Stimulated activated CD8-positive, alpha-beta memory T cell treated with anti-CD3 and anti-CD28 coated beads, Interleukin-15, amount 100 ng/mL, for 24 hours (primary cell): ENCODE measurements at regions not wholly inside any gene's neighbourhood (a gene's known extent, or its start where the extent isn't known, plus 50 kb on each side); places are given as distances from the start of the nearest gene placed in this dataset.
"Not testable (repeated sequence)": the region's sequence is repeated elsewhere in the genome, so short reads cannot be mapped to it uniquely, and the experiment has no call there.

Source experiments
- DNase-seq: peaks from one replicate; pipeline ENCODE4 v3.0.0-alpha.2; 2020; ENCODE audit warnings: low read depth

DNA sequence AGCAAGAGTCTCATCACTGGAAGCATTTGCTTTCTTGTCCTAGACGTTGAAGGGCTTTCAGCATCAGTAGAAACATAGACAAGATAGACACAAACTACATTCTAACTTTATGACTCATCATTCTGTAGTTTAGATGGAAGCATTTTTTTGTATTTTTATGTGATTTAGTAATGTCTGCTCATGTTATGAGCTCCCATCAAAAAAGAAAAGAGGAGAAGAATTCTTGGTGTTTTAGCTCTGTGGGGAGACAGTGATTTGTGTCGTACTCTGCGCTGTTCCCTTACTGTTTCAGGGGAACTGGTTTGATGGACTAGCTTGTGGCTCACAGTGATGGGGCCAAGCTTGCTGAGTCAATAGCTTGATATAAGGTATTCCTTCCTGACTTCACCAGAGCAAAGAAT, 159.2 kb upstream of the WWC1 start:
- no peak for DNase-seq

DNA sequence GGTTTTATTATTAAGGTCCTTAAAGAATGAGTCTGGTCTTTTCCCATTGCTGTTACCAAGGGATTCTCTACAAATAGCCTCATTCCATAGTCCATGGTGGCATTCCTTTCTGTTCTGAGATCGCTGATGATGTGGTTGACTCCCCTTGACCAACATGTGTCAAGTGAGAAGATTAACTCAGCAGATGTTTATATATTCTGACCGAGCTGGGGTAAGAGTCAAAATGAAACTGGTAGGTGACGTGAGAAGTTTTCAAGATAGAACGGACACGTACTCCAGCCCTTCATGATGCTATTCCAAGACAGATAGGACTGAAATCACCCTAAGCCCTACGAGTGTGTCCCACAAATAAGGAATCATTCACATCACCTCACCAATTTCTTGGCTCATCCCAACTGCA, 155.5 kb upstream of the WWC1 start:
- no peak for DNase-seq

DNA sequence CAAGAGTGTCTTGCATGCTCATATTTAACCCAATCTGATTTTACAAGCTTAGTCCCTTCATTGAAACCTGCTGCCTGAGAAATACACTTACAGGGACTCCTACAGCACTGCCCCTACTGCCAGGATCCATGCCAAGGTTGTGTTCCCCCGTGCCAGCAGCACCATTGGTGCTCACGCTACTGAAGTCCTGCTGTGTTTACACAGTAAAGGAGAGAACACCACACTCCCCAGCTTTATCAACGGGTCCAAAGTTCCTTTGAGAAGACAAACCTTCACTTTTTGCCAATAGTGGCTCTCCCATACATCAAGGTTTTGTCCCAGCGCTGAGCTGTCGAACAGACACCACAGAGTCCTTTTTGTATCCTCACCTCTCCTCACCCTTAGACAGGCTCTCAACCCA, 155.1 kb upstream of the WWC1 start:
- no peak for DNase-seq

DNA sequence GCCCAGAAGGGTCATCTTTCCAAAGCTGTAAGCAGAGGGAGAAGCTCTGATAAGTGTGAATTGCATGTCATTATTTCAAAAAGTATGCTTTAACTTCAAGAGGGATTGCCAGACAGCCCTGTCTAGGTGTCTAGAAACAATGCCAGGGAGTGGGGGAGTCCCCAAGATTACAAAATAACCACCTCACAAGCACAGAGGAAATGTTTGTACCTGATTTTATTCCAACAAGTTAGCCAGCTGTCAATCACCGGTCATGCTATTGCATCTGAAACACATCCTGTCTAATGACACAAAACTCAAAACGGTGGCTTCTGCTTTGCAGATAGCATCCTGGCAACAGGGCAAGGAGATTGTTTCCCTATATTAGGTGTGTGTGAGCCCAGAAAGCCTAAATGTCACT, 154.2 kb upstream of the WWC1 start:
- no peak for DNase-seq

DNA sequence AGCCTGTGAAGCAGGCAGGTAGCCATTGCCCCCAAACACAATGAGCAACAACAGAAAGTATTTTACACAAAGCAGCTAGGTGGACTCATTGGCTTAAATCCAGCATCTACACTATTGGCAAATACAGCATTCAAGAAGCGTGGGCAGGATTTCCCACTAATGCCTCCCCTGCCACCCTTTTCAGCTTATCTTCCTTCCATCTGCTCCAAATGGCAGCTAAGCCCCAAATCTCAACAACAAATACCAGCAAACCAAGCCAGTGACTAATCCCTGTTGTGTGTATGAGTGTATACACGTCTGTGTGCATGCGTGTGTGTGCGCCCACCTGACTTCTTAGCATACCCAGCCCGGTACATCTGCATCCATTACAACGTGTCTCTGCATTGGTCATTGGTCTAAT, 151.2 kb upstream of the WWC1 start:
- DNase-seq = no peak

DNA sequence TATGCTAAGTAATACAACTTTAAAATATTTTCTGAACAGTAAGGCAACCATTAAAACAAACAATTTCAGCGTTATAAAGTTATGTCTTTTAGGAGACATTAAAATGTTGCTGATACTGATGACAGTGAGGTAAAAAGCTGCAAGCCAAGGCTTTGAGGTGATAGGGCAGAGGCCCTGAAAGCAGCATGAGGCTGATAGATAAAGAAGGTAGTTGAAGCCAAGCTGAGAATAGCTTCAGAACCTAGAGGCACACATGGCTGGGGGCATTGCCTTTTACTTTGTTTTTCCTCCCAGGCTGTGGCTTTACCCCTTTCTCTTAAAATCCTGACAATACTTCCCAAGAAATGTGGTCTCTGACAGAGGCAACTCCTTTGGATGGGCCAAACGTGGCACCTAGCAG, 149.0 kb upstream of the WWC1 start:
- no peak for DNase-seq

- not testable (repeated sequence) for DNase-seq
These were observed 147.9 kb upstream of the WWC1 start for GRCh38 chr5:168143521-168143920.

- DNase-seq = no peak
These were observed 144.3 kb upstream of the WWC1 start for GRCh38 chr5:168147106-168147505.

GRCh38 chr5:168147568-168148360, 143.7 kb upstream of the WWC1 start:
- no peak for DNase-seq

GRCh38 chr5:168151041-168151440, 140.4 kb upstream of the WWC1 start:
- DNase-seq = no peak

DNA sequence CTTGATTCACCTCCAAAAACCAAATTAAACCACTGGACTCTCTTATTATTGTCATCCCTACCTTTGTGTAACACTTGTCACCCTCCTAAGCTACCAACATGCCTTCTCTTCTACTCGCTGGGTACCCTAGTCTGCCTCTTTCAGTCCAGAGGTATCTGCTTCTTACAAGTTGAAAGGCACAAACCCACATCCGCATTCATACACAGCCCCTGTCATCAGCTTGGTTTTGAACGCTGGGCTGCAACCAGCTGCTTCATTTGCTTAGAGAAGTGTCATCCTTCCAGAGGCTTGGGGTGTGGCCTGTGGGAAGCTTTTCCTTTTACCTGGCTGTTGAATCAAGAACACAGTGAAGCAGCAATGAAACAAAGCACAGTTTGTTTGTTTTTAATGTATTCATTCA, 138.8 kb upstream of the WWC1 start:
- no peak for DNase-seq

DNA sequence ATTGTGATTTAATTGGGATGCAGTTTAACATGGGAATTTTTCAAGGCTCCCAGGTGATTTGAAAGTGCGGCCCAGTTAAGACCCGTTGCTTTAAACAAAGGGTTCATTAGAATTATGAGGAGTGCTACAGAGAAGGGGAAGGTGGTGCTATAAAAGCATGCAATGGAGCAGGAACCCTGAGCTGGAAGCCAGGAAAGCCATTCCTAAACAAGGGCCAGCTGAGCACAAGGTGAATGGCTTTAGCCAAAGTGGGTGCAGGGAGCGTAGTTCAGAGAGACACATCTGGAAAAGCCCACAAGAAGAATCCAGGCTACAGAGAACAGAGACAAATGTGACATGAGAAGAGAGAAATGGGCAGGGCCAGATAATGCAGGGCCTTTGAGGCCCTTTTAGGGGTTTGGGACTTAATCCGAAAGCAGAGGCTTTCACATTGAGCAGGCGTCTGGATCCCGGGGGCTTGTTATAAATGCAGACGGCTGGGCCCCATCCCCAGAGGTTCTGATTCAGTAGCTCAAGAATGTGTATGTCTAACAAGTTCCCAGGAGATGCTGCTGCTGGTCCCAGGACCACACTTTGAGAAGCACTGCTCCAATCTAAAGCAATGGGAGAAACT, 138.1 kb upstream of the WWC1 start:
- no peak for DNase-seq

GRCh38 chr5:168153876-168154270, 137.6 kb upstream of the WWC1 start:
- DNase-seq = no peak

GRCh38 chr5:168155585-168155984, 135.9 kb upstream of the WWC1 start:
- DNase-seq = no peak

- no peak for DNase-seq
These were observed 135.3 kb upstream of the WWC1 start for GRCh38 chr5:168156170-168156569.

DNA sequence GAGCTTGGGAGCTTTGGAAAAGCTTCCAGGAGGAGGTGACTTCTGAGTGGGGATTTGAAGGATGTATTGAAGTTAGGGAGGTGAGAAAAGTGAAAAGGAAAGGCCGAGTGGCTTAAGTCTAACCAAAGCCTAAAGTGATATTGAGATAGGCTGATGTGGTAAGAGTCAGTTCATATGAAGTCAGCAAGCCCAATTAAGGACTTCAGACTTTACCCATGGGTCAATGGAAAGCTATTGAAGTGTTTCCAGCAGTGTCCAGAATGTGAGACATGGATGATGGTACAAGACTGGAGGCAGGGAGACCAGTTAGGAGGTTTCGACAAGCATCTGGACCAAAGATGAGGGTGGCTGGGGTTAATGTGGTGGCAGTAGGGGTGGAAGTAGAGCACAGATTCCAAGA, 134.3 kb upstream of the WWC1 start:
- no peak for DNase-seq

GRCh38 chr5:168159425-168159824, 132.0 kb upstream of the WWC1 start:
- no peak for DNase-seq

- no peak for DNase-seq
These were observed 129.0 kb upstream of the WWC1 start for GRCh38 chr5:168162464-168162863.

DNA sequence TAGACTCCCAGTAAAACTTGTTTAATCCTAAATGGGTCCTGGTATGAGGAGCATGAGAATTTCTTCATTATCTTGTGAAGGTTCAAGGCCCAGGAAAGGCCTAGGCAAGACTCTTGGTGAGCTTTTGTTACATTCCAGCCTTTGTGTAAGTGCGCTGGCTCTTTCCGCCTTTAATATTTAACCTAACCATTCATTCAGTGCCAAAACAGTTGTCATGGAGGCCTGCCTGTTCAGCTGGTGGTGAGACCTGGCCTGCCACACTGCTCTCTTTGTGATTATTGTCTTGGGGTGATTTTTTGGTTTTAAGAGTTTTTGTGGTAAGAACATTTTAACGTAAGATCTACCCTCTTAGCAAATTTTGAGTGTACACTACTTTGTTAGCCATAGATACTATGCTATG, 127.5 kb upstream of the WWC1 start:
- DNase-seq = no peak

DNA sequence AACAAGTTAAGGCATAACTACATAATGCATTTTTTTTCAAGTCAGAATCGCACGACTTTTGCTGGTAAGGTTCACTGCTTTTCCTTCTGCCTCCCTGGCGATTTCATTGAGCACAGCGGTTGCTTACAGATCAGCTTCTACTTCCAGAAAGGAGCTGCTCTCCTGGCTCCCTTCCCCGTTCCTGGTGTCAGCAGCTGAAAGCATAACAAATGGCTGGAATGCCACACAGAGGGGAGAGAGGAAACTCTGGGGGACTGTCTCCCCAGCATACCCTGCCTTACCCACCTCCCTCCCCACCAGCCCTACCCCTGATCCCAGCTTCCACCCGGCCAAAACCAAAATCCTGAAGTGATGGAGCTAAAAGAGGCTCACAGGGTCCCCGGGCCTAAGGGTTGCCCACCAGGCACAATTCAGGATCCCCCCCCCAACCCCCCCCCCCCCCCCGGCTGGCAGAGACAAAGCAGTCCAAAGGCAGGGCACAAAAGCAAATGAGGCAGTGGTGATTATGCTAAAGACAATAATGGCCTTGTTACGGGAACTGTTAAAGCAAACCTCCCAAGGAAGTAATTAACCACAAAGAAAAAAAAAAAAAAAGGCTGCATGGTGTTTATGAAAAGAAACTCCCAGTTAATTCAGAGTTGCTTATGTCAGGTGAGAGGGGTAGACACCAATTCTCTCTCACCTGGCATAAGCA, 126.1 kb upstream of the WWC1 start:
- no peak for DNase-seq

DNA sequence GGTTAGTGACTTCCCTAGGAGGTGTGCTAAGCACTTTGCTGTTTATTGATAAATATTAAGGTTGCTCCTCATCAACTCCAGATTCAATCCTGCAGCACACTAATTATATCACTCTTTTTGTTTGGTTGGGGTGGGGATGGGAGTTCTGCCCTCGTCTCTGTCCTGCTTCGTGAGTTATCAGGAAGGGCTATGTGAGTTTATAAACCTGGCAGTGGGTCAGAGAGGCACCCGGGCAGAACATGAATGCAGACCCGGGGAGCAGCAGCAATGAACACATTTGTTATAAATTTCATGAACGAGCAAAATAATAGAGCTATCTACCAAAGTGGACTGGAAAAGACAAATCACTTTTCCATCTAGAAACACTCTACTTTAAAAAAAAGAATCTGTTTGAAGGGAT, 125.5 kb upstream of the WWC1 start:
- no peak for DNase-seq

DNA sequence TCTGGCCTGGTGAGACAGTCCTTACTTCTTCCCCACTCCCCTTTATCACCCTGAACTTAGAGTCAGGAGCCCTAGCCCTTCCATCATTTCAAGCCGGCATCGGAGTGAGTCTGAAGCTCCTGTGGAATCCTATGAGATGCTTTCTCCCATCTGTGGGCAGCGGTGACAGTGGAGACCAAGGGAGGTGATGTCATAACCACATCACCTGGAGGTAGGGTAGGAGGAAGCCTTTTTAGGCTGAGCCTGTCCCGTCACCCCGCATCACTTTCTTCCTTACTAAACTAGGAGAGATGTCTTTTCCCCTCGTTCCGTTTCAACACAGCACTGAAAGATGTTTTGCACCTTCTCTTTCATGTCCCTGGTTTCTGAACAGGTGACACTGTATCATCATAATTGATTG, 124.1 kb upstream of the WWC1 start:
- DNase-seq = no peak

GRCh38 chr5:168168978-168169698, 122.3 kb upstream of the WWC1 start:
- DNase-seq = no peak
